DMS 273 treated with DMSO at 0.1 percent for 48 hours (cell line): ENCODE measurements at regions not wholly inside any gene's neighbourhood (a gene's known extent, or its start where the extent isn't known, plus 50 kb on each side); places are given as distances from the start of the nearest gene placed in this dataset.

ENCODE experiments used
- DNase-seq: peaks from one replicate; lab custom pipeline; 2025; lab: John Stamatoyannopoulos, UW

DNA sequence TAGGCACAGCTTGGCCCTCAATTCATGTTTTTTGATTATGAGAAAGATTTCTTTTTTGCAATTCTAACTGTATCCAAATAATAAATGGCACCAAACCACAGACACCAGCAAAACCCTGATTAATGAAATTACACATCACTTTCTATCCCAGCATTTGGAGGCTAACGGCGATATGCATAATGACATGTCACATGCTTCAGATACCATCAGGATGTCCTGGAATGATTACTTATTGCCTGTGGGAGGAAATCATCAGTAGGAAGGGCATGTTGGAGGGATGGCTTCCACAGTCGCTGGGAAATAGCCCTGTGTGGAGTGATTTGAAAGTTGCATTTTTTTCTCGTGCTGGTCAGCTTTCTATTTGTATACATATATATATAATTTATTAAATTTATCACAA lies 121.7 kb downstream of the CMPK2 start:
- no peak for DNase-seq

GRCh38 chr2:6747433-6747832 lies 118.3 kb downstream of the CMPK2 start:
- no peak for DNase-seq

- DNase-seq = no peak
Measured at GRCh38 chr2:6748406-6749067, 117.2 kb downstream of the CMPK2 start.

DNA sequence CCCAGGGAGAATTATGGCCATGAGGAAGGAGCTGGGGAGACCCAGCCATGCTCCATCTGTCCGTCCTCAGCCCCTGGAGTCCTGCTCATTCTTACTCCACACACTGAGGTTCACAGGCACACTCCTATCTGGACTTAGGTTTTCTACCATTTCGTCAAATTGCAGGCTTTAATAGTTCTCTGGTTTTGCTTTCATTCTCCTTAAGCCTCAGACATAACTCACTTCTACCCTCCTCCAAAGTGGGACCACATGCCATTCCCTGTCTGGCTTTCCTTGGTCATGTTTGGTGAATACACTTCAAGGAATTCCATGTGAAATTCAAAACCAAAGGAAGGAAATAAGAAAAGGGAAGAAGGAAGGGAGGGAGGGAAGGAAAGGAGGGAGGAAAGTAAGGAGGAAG lies 115.7 kb downstream of the CMPK2 start:
- DNase-seq = no peak

GRCh38 chr2:6750411-6751158 lies 115.1 kb downstream of the CMPK2 start:
- DNase-seq = no peak

DNA sequence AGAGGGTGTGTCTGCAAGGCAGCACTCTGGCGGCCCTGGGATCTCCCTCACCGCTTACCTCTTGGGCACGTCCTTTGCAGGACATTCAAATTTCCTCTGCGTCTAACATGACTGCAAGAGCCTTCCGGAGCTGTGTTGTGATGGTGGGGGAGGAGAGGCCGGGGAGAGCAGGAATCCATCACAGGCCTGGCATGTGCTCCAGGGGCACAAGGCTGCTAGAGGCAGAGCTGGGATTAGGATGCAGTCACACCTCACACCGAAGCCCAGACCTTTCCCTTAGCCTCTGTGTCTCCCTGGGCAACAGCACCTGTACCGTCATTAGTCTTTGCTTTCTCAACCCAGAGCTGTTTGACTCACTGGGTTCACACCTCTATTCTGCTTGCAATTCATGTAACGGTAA lies 111.3 kb downstream of the CMPK2 start:
- no peak for DNase-seq

DNA sequence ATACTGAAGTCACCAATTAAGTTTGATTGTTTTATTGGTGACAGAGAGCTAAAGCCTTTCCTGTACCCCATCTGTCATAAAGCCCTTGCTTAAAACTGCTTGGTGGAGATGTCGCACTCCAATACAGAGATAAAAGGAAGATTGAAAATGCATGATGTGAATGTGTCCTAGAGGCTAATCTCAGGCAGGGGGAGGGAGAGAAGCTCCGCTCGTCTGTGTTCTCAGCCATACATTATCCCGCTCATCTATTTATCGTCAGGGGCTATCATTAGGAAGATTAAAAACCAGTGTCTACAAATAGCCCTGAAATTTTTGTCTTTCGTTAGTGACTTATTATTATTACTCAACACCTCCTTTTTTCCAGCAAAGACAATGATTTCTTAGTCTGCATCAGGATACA lies 110.3 kb downstream of the CMPK2 start:
- no peak for DNase-seq

DNA sequence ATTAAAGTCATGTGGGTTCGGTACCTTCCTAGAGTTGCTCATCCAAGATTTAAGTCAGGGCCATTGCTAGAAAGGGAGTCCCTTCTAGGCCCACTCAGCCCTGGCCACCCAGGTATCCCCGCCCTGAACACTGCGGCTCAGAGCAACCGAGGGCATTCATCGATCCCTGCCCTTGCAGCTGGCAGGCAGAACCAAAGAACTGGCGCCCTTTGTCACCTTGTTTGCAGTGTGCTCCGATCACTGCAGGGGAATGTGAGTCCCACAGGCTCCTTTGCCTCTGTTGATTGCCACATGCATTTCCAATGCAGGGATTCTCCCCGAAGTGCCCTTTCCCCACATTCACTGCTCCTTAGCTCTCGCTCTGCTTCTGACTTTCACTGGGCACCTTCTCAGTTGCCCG lies 108.5 kb downstream of the CMPK2 start:
- no peak for DNase-seq

DNA sequence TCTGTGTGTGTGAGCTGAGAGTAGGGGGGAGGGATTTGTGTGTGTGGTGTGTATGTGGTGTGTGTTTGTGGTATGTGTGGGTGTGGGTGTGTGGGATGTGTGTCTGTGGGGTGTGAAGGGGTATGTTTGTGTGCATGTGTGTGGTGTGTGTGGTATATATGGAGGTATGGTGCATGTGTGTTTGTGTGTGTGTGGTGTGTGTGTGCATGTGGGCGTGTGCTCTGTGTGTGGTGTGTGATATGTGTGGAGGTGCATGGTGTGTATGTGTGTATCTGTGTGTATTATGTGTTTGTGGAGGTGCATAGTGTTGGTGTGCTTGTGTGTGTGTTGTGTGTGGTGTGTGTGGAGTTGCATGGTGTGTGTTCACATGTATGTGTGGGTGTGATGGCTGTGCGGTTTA lies 106.0 kb downstream of the CMPK2 start:
- DNase-seq = no peak

DNA sequence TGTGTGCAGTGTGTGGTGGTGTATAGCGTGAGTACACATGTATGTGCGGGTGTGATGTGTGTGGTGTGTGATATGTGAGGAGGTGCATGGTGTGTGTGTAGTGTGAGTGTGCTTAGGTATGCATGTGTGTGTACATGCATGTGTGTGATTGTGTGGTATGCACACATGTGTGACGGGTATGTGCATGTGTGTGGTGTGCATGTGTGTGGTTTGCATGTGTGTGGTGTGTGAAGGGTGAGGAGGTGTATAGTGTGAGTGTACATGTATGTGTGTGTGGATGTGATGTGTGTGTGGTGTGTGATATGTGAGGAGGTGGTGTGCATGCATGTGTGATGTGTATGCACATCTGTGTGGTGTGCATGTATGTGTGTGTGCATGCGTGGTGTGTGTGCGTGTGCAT lies 105.6 kb downstream of the CMPK2 start:
- no peak for DNase-seq

DNA sequence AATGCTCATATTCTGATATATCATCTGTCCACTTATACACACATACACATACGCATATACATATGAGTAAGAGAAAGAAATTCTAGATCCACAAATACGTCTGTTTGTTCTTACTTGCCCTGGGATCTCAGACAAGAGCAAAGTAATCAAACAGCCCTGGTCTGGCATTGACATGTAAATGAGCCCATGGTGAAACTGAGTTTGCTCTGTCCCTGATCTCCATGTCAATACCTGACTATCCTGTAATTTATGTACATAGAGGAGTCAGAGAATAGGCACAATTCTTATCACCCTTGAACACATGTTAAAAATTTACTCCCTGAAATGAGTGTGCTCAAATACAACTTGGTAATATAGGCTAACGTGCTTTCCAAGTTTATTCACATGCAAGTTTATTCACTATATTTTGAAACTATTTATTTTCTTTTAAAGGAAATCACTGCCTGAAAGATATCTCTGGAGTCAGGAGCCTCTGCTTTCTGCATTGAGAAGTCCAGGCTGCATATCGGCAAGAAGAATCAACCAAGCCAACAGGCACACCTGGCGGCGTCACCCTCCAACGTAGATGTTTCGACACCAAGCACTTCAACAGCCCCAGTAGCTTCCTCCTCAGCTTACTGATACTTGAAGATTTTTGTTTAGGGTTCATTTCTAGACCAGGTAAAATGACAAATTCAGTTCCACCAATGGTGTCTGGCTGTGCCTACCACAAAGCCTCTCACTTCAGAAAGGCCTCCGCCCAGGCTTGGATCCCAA lies 100.6 kb downstream of the CMPK2 start:
- no peak for DNase-seq

DNA sequence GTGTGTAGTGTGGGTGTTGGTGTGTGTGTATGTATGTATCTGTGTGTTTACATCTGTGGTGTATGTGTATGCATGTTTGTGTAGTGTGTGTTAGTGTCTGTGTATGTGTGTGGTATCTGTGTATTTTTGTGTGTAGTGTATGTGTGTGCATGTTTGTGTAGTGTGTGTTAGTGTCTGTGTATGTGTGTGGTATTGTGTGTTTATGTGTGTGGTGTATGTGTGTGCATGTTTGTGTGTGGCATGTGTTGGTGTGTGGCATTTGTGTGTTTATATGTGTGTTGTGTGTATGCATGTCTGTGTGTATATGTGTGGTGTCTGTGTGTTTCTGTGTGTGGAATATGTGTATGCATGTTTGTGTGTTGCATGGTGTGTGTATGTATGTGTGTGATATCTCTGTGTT lies 96.4 kb downstream of the CMPK2 start:
- no peak for DNase-seq

DNA sequence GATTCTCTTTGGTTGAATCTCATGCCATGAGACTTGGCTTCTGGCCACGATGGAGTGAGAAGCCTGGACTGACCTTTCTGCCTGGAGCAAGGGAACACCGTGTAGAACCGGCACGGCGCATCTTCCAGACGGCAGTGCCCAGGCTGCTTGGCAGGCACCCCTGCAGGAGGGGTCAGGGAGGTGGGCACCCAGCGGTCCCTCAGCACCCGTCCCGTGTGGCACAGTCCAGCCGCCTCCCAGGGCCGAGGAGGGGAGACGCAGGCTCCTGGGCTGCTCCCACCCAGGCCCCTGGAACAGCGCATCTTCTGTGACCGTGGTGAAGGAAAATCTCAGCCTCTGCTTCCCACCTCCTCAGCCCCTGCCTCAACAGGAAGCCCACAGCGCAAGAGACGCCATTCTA lies 95.7 kb downstream of the CMPK2 start:
- DNase-seq = no peak

GRCh38 chr2:6771634-6772611 lies 93.8 kb downstream of the CMPK2 start:
- DNase-seq = no peak

- DNase-seq = no peak
Measured at GRCh38 chr2:6773007-6773693, 92.6 kb downstream of the CMPK2 start.

DNA sequence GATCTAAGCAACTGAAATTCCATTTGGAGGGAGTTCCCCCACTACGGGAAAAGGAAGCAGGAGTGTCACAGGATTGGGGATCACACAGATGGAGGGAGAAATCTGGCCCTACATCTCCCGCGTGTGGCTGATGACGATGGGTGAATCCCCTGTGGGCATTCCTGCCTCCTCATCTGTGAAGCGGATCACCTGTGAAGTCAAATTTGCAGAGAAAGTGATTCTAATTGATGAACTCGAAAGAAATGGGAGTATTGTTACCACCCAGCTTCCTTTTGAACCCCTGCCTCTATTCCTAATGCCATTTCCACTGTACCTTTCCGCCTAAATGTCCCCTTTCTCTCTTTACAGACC lies 92.0 kb downstream of the CMPK2 start:
- no peak for DNase-seq

DNA sequence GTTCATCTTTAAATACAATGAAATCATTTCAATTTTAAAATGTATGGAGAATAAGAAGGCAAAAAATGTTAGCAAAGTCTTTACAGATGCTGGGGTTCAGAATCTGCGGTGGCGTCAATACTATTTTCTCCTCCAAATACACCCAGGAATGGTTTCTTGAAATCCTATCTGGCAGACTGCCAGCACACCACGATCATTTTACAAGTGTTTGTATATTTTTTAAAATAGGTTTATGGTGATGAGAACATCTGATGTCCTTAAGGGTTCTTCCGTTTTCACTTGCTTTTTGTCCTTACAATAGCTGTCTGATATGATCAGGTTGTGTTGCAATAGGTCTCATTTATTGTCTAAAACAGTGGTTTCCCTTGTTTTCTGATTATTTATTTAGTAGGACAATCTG lies 89.6 kb downstream of the CMPK2 start:
- DNase-seq = no peak

DNA sequence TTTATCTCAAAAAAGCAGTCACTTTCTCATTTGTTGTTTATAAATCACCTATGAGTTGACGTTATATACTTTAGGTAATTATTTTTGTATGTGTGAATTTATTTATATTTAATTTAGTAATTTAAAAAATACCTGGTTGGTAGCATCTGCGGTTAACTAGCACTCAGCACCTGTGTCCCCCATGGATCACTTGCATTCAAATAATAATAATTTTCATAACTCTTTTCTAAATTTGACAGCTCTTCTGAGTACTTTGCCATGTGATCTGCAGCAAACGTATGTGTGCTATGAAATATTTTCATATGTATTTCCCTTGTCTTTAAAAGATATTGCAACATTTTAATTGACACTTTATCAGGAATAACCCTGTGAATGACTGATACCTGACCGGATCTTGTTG lies 88.1 kb downstream of the CMPK2 start:
- DNase-seq = no peak

GRCh38 chr2:6780765-6781274 lies 84.9 kb downstream of the CMPK2 start:
- peak; percentile 24 for DNase-seq

- DNase-seq = no peak
Measured at GRCh38 chr2:6782517-6783237, 83.0 kb downstream of the CMPK2 start.

DNA sequence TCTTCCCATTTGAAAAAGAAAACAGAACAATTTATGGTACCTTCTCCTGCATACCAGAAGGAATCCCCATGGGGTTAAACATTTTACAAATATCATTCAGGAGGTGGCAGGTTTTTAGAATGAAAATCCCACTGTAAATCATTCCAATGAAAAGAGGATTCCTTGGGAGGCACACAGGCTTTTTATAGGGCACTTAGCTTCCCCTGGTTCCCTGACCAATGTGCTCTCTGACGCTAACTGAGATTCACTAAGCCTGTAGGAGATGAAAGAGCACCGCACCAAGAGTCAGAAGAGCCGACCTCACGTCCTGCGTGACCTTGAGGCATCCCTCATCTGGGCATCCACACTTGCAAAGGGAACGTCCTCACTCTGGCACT lies 82.5 kb downstream of the CMPK2 start:
- no peak for DNase-seq
